H1 (cell line): ENCODE measurements at regions not wholly inside any gene's neighbourhood (a gene's known extent, or its start where the extent isn't known, plus 50 kb on each side); places are given as distances from the start of the nearest gene placed in this dataset.
"Not testable (repeated sequence)": the region's sequence is repeated elsewhere in the genome, so short reads cannot be mapped to it uniquely, and the experiment has no call there.

Experiments
- CTCF ChIA-PET: fragments of 300-600 bp; sonication (Branson Sonifier 250); formaldehyde crosslinking; loops from one replicate; lab custom pipeline; 2021; ENCODE audit not compliant: partially characterized antibody; lab: Charles Lee
- POLR2A ChIA-PET: fragments of 300-600 bp; sonication (Branson Sonifier 250); formaldehyde crosslinking; loops from one replicate; lab custom pipeline; 2021; ENCODE audit warnings: inconsistent platforms; ENCODE audit not compliant: partially characterized antibody; lab: Charles Lee
- DNase-seq, 2 experiments: peaks; one replicate each; pipeline versions ENCODE4 v3.0.0 to v3.0.0-alpha.2; 2010 to 2022; ENCODE audit warnings: low spot score in 2 of 2, low read depth in 1 of 2, mixed read lengths in 1 of 2
- FAIRE-seq: peaks from 2 replicates; lab custom pipeline; 2011; peaks lifted over from hg19 to GRCh38; lab: Jason Lieb, UNC
- H2AFZ ChIP-seq: 2 replicates; pipeline ENCODE4 v1.8.1; 2012; ENCODE audit warnings: low read length, inconsistent platforms
- H2AK5ac ChIP-seq: 2 replicates; pipeline ENCODE4 v1.6.1; 2013; ENCODE audit warnings: low read depth, low read length
- H2BK120ac ChIP-seq: replicated peaks from 2 replicates; pipeline ENCODE3; 2013; ENCODE audit warnings: low read depth, low read length, inconsistent platforms
- H2BK12ac ChIP-seq: 2 replicates; pipeline ENCODE4 v1.6.1; 2013; ENCODE audit warnings: low read depth, low read length
- H2BK15ac ChIP-seq: 2 replicates; pipeline ENCODE4 v1.6.1; 2013; ENCODE audit warnings: low read length
- H2BK20ac ChIP-seq: 2 replicates; pipeline ENCODE4 v1.6.1; 2013; ENCODE audit warnings: low read length
- H2BK5ac ChIP-seq: 2 replicates; pipeline ENCODE4 v1.6.1; 2013; ENCODE audit warnings: low read depth, low read length
- H3K14ac ChIP-seq: 2 replicates; pipeline ENCODE4 v1.6.1; 2013; ENCODE audit warnings: inconsistent platforms; ENCODE audit not compliant: insufficient read length
- H3K18ac ChIP-seq: 2 replicates; pipeline ENCODE4 v1.6.1; 2013; ENCODE audit warnings: low read length; ENCODE audit errors: extremely low read depth
- H3K23ac ChIP-seq: 2 replicates; pipeline ENCODE4 v1.6.1; 2013; ENCODE audit warnings: inconsistent platforms; ENCODE audit not compliant: insufficient read length
- H3K23me2 ChIP-seq: 2 replicates; pipeline ENCODE4 v1.6.1; 2013; ENCODE audit warnings: low read depth, low read length
- H3K27ac ChIP-seq: 2 replicates; pipeline ENCODE4 v1.6.1; 2011; ENCODE audit warnings: low read depth, low read length, inconsistent platforms
- H3K27me3 ChIP-seq, 4 experiments: replicated peaks in 1 of 4; 1 replicate in 1 of 4; 2 replicates in 3 of 4; pipeline versions ENCODE4 v1.6.1 to v1.8.1; 2011 to 2013; ENCODE audit warnings: low read length in 3 of 4, mild to moderate bottlenecking in 3 of 4, inconsistent platforms in 2 of 4, mixed read lengths in 2 of 4, moderate library complexity in 1 of 4; ENCODE audit not compliant: control insufficient read depth in 3 of 4, insufficient read depth in 3 of 4; ENCODE audit errors: extremely low read depth in 1 of 4
- H3K36me3 ChIP-seq, 4 experiments: 2 replicates each; pipeline versions ENCODE4 v1.6.1 to v1.8.1; 2011 to 2013; ENCODE audit warnings: mild to moderate bottlenecking in 4 of 4, low read length in 3 of 4, moderate library complexity in 2 of 4, control low read depth in 1 of 4, inconsistent platforms in 1 of 4; ENCODE audit not compliant: insufficient read depth in 4 of 4, control insufficient read depth in 2 of 4
- H3K4ac ChIP-seq: replicated peaks from 2 replicates; pipeline ENCODE3; 2013; ENCODE audit warnings: low read length, low read depth, mixed read lengths, inconsistent platforms; ENCODE audit not compliant: insufficient read length
- H3K4me1 ChIP-seq, 4 experiments: replicated peaks in 1 of 4; 1 replicate in 1 of 4; 2 replicates in 3 of 4; pipeline versions ENCODE4 v1.6.1 to v1.8.1; 2011 to 2013; ENCODE audit warnings: low read length in 3 of 4, inconsistent platforms in 2 of 4, mixed read lengths in 1 of 4; ENCODE audit not compliant: insufficient read depth in 4 of 4, control insufficient read depth in 3 of 4
- H3K4me2 ChIP-seq, 2 experiments: 2 replicates each; pipeline versions ENCODE4 v1.6.1 to v1.8.1; 2011 to 2013; ENCODE audit warnings: low read depth in 2 of 2, low read length in 2 of 2, control low read depth in 1 of 2, inconsistent platforms in 1 of 2, mild to moderate bottlenecking in 1 of 2; ENCODE audit not compliant: insufficient read depth in 1 of 2
- H3K4me3 ChIP-seq, 4 experiments: fragments of 200-600, 300-600 bp in 1 of 4; sonication (generic), shearing (Covaris generic), sonication (Bioruptor Twin) in 1 of 4; 2 replicates each; pipeline versions ENCODE4 v1.5.1 to v1.8.1; 2011 to 2016; ENCODE audit warnings: low read length in 4 of 4, low read depth in 3 of 4, control low read depth in 2 of 4, inconsistent platforms in 2 of 4, mild to moderate bottlenecking in 2 of 4, mixed read lengths in 1 of 4, moderate library complexity in 1 of 4; ENCODE audit not compliant: insufficient read depth in 2 of 4; ENCODE audit errors: extremely low read depth in 1 of 4
- H3K56ac ChIP-seq: replicated peaks from 2 replicates; pipeline ENCODE3; 2013; ENCODE audit warnings: low read depth, mild to moderate bottlenecking, mixed read lengths, low read length, inconsistent platforms; ENCODE audit not compliant: insufficient read length
- H3K79me1 ChIP-seq: 2 replicates; pipeline ENCODE4 v1.6.1; 2013; ENCODE audit warnings: low read depth, low read length, control low read depth
- H3K79me2 ChIP-seq, 2 experiments: 2 replicates each; pipeline versions ENCODE4 v1.6.1 to v1.8.1; 2012 to 2013; ENCODE audit warnings: low read length in 2 of 2, mild to moderate bottlenecking in 2 of 2, inconsistent platforms in 1 of 2; ENCODE audit not compliant: insufficient read depth in 2 of 2, control insufficient read depth in 1 of 2
- H3K9ac ChIP-seq, 4 experiments: replicated peaks in 1 of 4; 1 replicate in 1 of 4; 2 replicates in 3 of 4; pipeline versions ENCODE4 v1.6.1 to v1.8.1; 2011 to 2013; ENCODE audit warnings: low read depth in 3 of 4, low read length in 3 of 4, control low read depth in 2 of 4, mild to moderate bottlenecking in 2 of 4, moderate library complexity in 2 of 4, inconsistent platforms in 1 of 4; ENCODE audit errors: extremely low read depth in 1 of 4
- H3K9me3 ChIP-seq, 2 experiments: 2 replicates each; pipeline versions ENCODE4 v1.6.1 to v1.8.1; 2012 to 2013; ENCODE audit warnings: mild to moderate bottlenecking in 2 of 2, moderate library complexity in 2 of 2, control low read depth in 1 of 2, inconsistent platforms in 1 of 2, low read depth in 1 of 2, low read length in 1 of 2, mixed read lengths in 1 of 2; ENCODE audit not compliant: insufficient read depth in 2 of 2
- H4K20me1 ChIP-seq, 2 experiments: replicated peaks in 1 of 2; 2 replicates each; pipeline versions ENCODE3 to v1.8.1; 2011 to 2013; ENCODE audit warnings: inconsistent platforms in 2 of 2, low read length in 2 of 2, mild to moderate bottlenecking in 1 of 2; ENCODE audit not compliant: insufficient read depth in 2 of 2, control insufficient read depth in 1 of 2
- H4K5ac ChIP-seq: 2 replicates; pipeline ENCODE4 v1.6.1; 2013; ENCODE audit warnings: low read length, low read depth, mixed read lengths, inconsistent platforms; ENCODE audit not compliant: insufficient read length
- H4K8ac ChIP-seq: 2 replicates; pipeline ENCODE4 v1.8.0; 2013; ENCODE audit warnings: mild to moderate bottlenecking, moderate library complexity, low read length, inconsistent platforms; ENCODE audit not compliant: insufficient read depth; ENCODE audit errors: extremely low read depth
- H4K91ac ChIP-seq: replicated peaks from 2 replicates; pipeline ENCODE3; 2013; ENCODE audit warnings: low read length, mixed read lengths, inconsistent platforms; ENCODE audit not compliant: insufficient read length
- WGBS, 2 experiments: shearing (Covaris generic) in 1 of 2; methylation state at CpG; one replicate each; pipeline versions ENCODE4 v1.1.6 to v1.1.7; 2013 to 2015; ENCODE audit warnings: low lambda C conversion rate in 2 of 2, mixed read lengths in 2 of 2, inconsistent platforms in 1 of 2, low coverage in 1 of 2, missing lambda C conversion rate in 1 of 2; ENCODE audit not compliant: insufficient replicate concordance in 2 of 2, insufficient coverage in 1 of 2, insufficient read length in 1 of 2; ENCODE audit errors: extremely low coverage in 1 of 2, missing lambda C conversion rate in 1 of 2; 5-methylcytosine and 5-hydroxymethylcytosine counted together

GRCh38 chr9:66803619-66804018 is 96.9 kb upstream of the ZNF658 start:
- H4K8ac ChIP-seq, DNase-seq, H3K79me1 ChIP-seq, H3K4me1 ChIP-seq, H2BK15ac ChIP-seq, H2BK120ac ChIP-seq, H2AK5ac ChIP-seq, H4K91ac ChIP-seq, H3K4me3 ChIP-seq, H3K79me2 ChIP-seq, H3K4me2 ChIP-seq, H3K27ac ChIP-seq, H4K5ac ChIP-seq, H2BK5ac ChIP-seq, H3K4ac ChIP-seq, H3K36me3 ChIP-seq, CTCF ChIA-PET, H3K14ac ChIP-seq, H3K9me3 ChIP-seq, H4K20me1 ChIP-seq, H3K56ac ChIP-seq, H3K23me2 ChIP-seq, H2AFZ ChIP-seq, H3K27me3 ChIP-seq, H3K9ac ChIP-seq, H3K23ac ChIP-seq, FAIRE-seq, POLR2A ChIA-PET: not testable (repeated sequence)
- WGBS, 2 experiments: 36% methylated on average over 1 of the region's 1 CpG; no CpG with 5 or more reads in 1 of the 2 experiments
- H3K18ac ChIP-seq: peak overlapping the region; percentile 95
- 0 out of 2 replicates have a peak overlapping the region, but pooled peaks have one; percentile 60 for H2BK12ac ChIP-seq
- peak overlapping the region; percentile 98; the same call in 1 of the 2 replicates for H2BK20ac ChIP-seq

GRCh38 chr9:66810247-66810646 is 90.3 kb upstream of the ZNF658 start:
- H3K4me2 ChIP-seq, H4K20me1 ChIP-seq, H3K14ac ChIP-seq, H3K27ac ChIP-seq, H3K56ac ChIP-seq, H3K4me1 ChIP-seq, H2BK120ac ChIP-seq, FAIRE-seq, H2BK15ac ChIP-seq, H3K23ac ChIP-seq, H2AFZ ChIP-seq, H3K18ac ChIP-seq, H2BK5ac ChIP-seq, H3K27me3 ChIP-seq, H3K9ac ChIP-seq, H2AK5ac ChIP-seq, H3K23me2 ChIP-seq, H4K5ac ChIP-seq, DNase-seq, H2BK20ac ChIP-seq, H3K9me3 ChIP-seq, POLR2A ChIA-PET, H2BK12ac ChIP-seq, H4K8ac ChIP-seq, H3K36me3 ChIP-seq, H3K79me1 ChIP-seq, CTCF ChIA-PET, H4K91ac ChIP-seq, H3K4me3 ChIP-seq, H3K4ac ChIP-seq, H3K79me2 ChIP-seq: not testable (repeated sequence)
